Ascending aorta (tissue), 2 donors: ENCODE measurements at regions not wholly inside any gene's neighbourhood (a gene's known extent, or its start where the extent isn't known, plus 50 kb on each side); places are given as distances from the start of the nearest gene placed in this dataset.

Source experiments
- DNase-seq, 2 donors: peaks; one replicate each; pipeline ENCODE4 v3.0.0-alpha.2; 2019; ENCODE audit warnings: low spot score in 2 of 2
- H3K27ac ChIP-seq, 2 donors: fragments of 200-600 bp; sonication (generic); one replicate each; pipeline ENCODE4 v1.5.1; 2016 to 2017; ENCODE audit warnings: mild to moderate bottlenecking in 1 of 2
- H3K27me3 ChIP-seq: fragments of 200-600 bp; sonication (generic); one replicate; pipeline ENCODE4 v1.5.1; 2017
- H3K36me3 ChIP-seq, 2 donors: fragments of 200-600 bp; sonication (generic); one replicate each; pipeline ENCODE4 v1.5.1; 2016
- H3K4me1 ChIP-seq, 2 donors: fragments of 200-600 bp; sonication (generic); one replicate each; pipeline ENCODE4 v1.5.1; 2016 to 2017; ENCODE audit warnings: mild to moderate bottlenecking in 1 of 2
- H3K4me3 ChIP-seq, 2 donors: fragments of 200-600 bp; sonication (generic); one replicate each; pipeline ENCODE4 v1.5.1; 2016 to 2017; ENCODE audit warnings: mild to moderate bottlenecking in 1 of 2
- H3K9me3 ChIP-seq, 2 donors: fragments of 200-600 bp; sonication (generic); one replicate each; pipeline ENCODE4 v1.5.1; 2016
- CTCF ChIP-seq, 3 experiments: fragments of 200-600 bp in 2 of 3; fragments of 450-650 bp in 1 of 3; sonication (generic) in 2 of 3; IDR thresholded peaks; one replicate each; pipeline ENCODE4 v1.5.1; 2016 to 2019; ENCODE audit warnings: antibody characterized with exemption in 3 of 3, mild to moderate bottlenecking in 1 of 3, moderate library complexity in 1 of 3
- intact Hi-C: fragments of 100-400 bp; cut with DNase I; formaldehyde crosslinking; loops from one replicate; pipeline ENCODE4 v1.15.1; 2023

- Histone ChIP-seq H3K27me3 (no peaks in the 10 kb centered on the region), H3K4me3 (no peak overlapping the region), H3K27ac (no peak overlapping the region), H3K4me1 (no peaks in the 10 kb centered on the region), H3K9me3 (no peaks in the 10 kb centered on the region), H3K36me3 (no peaks in the 10 kb centered on the region)
- no peak for DNase-seq
- no peak for TF ChIP-seq CTCF (IDR thresholded peaks at IDR 0.05)
- intact Hi-C loops: no loop called here
These were observed 954.4 kb downstream of the FAT4 start for GRCh38 chr4:126269106-126269505.

GRCh38 chr4:126271292-126271691 lies 956.5 kb downstream of the FAT4 start:
- H3K27me3 ChIP-seq: no peaks in the 10 kb centered on the region
- TF ChIP-seq CTCF (IDR thresholded peaks at IDR 0.05): no peak
- H3K27ac ChIP-seq: no peak overlapping the region
- intact Hi-C loops: no loop called here
- no peaks in the 10 kb centered on the region for H3K4me1 ChIP-seq
- no peak for DNase-seq
- no peaks in the 10 kb centered on the region for H3K36me3 ChIP-seq
- no peak overlapping the region for H3K4me3 ChIP-seq
- no peaks in the 10 kb centered on the region for H3K9me3 ChIP-seq

- DNase-seq: no peak
- Histone ChIP-seq H3K4me1 (no peaks in the 10 kb centered on the region), H3K27ac (no peak overlapping the region), H3K4me3 (no peak overlapping the region), H3K27me3 (no peaks in the 10 kb centered on the region), H3K9me3 (no peaks in the 10 kb centered on the region), H3K36me3 (no peaks in the 10 kb centered on the region)
- TF ChIP-seq CTCF (IDR thresholded peaks at IDR 0.05): no peak
- intact Hi-C loops: no loop called here
These were observed 959.0 kb downstream of the FAT4 start for GRCh38 chr4:126273746-126274145.

GRCh38 chr4:126291886-126292285 lies 977.1 kb downstream of the FAT4 start:
- intact Hi-C loops: no loop called here
- Histone ChIP-seq H3K4me1 (no peaks in the 10 kb centered on the region), H3K27ac (no peak overlapping the region), H3K4me3 (no peak overlapping the region), H3K27me3 (no peaks in the 10 kb centered on the region), H3K36me3 (no peaks in the 10 kb centered on the region), H3K9me3 (no peaks in the 10 kb centered on the region)
- no peak for DNase-seq
- TF ChIP-seq CTCF (IDR thresholded peaks at IDR 0.05): no peak

- no peaks in the 10 kb centered on the region for H3K9me3 ChIP-seq
- peak overlapping the region; percentile 30 to 37 for H3K27ac ChIP-seq
- no peak overlapping the region for H3K4me3 ChIP-seq
- H3K36me3 ChIP-seq: no peaks in the 10 kb centered on the region
- H3K27me3 ChIP-seq: no peaks in the 10 kb centered on the region
- H3K4me1 ChIP-seq: peaks cover 0 to 3% of the 10 kb centered on the region in 2 donors
- intact Hi-C loops: no loop called here
- TF ChIP-seq CTCF (IDR thresholded peaks at IDR 0.05): no peak
- DNase-seq: no peak
These were observed 983.5 kb downstream of the FAT4 start for GRCh38 chr4:126298271-126298670.
